Nephron (organoid): ENCODE measurements at regions not wholly inside any gene's neighbourhood (a gene's known extent, or its start where the extent isn't known, plus 50 kb on each side); places are given as distances from the start of the nearest gene placed in this dataset.

ENCODE experiments used
- H3K27ac Mint-ChIP-seq, 3 experiments: 2 replicates each; pipeline ENCODE4 v1.8.0; 2020; ENCODE audit warnings: mixed read lengths in 3 of 3, mild to moderate bottlenecking in 2 of 3, moderate library complexity in 1 of 3
- H3K27me3 Mint-ChIP-seq: 2 replicates; pipeline ENCODE4 v1.8.0; 2021; ENCODE audit warnings: low read depth, mild to moderate bottlenecking, moderate library complexity, mixed read lengths
- H3K36me3 Mint-ChIP-seq: 2 replicates; pipeline ENCODE4 v1.8.0; 2020; ENCODE audit warnings: low read depth, mixed read lengths
- H3K4me1 Mint-ChIP-seq: 2 replicates; pipeline ENCODE4 v1.8.0; 2020; ENCODE audit warnings: mixed read lengths
- H3K4me3 Mint-ChIP-seq, 3 experiments: 2 replicates each; pipeline ENCODE4 v1.8.0; 2020; ENCODE audit warnings: mild to moderate bottlenecking in 3 of 3, mixed read lengths in 3 of 3, moderate library complexity in 2 of 3
- H3K9me3 Mint-ChIP-seq: 2 replicates; pipeline ENCODE4 v1.8.0; 2020; ENCODE audit warnings: mixed read lengths
- CTCF ChIP-seq, 3 experiments: fragments of 200-600 bp; sonication (generic); IDR thresholded peaks; one replicate each; pipeline ENCODE4 v1.5.0; 2021; ENCODE audit warnings: antibody characterized with exemption in 3 of 3; ENCODE audit not compliant: unreplicated experiment in 3 of 3

- no peak for TF ChIP-seq CTCF (IDR thresholded peaks at IDR 0.05; ENCODE audit: unreplicated experiment in 3 of 3)
- Mint-ChIP-seq H3K9me3 (peaks cover 6% of the 10 kb centered on the region), H3K4me1 (peaks cover 50% of the 10 kb centered on the region), H3K27ac (no peak overlapping the region), H3K4me3 (no peak overlapping the region), H3K36me3 (no peaks in the 10 kb centered on the region), H3K27me3 (peaks cover 17% of the 10 kb centered on the region)
Measured at GRCh38 chr5:173667702-173668101, 51.3 kb upstream of the BOD1 start.

DNA sequence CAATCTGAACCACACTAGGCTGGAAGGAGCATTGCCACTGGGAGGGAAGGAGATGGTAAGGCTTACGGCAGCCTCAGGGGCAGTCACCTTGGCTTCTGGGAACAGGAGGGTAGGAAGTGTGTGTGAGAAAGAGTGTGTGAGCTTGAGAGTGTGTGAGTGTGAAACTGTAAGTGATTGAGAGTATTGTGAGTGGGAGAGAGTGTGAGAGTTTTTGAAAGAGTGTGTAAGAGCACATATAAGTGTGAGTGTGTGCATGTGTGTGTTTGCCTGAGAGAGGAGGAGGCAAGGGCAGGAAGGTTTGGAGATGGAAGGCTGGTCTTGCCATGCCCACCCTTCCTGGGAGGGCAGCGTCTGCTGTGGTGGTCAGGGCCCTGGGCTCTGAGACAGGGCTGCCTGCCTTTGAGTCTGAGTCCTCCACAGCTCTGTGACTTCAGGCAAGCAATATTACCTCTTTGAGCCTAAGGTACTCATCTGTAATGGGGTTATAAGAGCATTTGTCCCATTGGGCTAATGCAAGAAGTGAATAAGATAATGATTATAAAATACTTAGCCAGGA is 51.9 kb upstream of the BOD1 start:
- Mint-ChIP-seq H3K27ac (peak overlapping the region in 2 of 3 experiments; percentile 2 to 11), H3K4me3 (no peak overlapping the region), H3K4me1 (peaks cover 55% of the 10 kb centered on the region), H3K9me3 (peaks cover 6% of the 10 kb centered on the region), H3K36me3 (no peaks in the 10 kb centered on the region), H3K27me3 (peaks cover 17% of the 10 kb centered on the region)
- TF ChIP-seq CTCF (IDR thresholded peaks at IDR 0.05; ENCODE audit: unreplicated experiment in 3 of 3), result no peak

GRCh38 chr5:173668910-173669309 is 52.5 kb upstream of the BOD1 start:
- Mint-ChIP-seq H3K9me3 (peaks cover 6% of the 10 kb centered on the region), H3K4me1 (peaks cover 61% of the 10 kb centered on the region), H3K4me3 (no peak overlapping the region), H3K36me3 (no peaks in the 10 kb centered on the region), H3K27ac (peak overlapping the region in 1 of 3 experiments; percentile 11), H3K27me3 (peaks cover 17% of the 10 kb centered on the region)
- TF ChIP-seq CTCF (IDR thresholded peaks at IDR 0.05; ENCODE audit: unreplicated experiment in 3 of 3), result no peak

DNA sequence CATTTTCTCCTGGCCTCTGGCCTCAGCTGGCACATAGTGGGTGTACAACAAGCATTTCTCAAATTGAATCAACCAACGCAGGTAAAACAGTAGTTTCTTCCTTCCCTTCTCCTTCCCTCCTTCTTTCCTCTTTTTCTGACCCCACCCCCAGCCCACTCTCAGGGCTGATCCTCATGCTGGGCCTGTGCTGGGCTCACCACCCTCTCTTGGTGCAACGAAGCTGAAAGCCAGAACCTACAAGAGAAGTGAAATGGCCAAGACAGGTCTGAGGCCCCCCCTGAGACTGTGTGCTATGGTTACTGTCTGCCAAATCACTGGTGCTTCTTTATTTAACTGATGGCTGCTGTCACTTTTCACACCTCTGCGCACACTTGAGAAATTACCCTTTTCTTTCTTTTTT is 53.0 kb upstream of the BOD1 start:
- H3K4me3 Mint-ChIP-seq, result no peak overlapping the region
- no peak for TF ChIP-seq CTCF (IDR thresholded peaks at IDR 0.05; ENCODE audit: unreplicated experiment in 3 of 3)
- H3K27me3 Mint-ChIP-seq, result peaks cover 17% of the 10 kb centered on the region
- H3K4me1 Mint-ChIP-seq, result peaks cover 66% of the 10 kb centered on the region
- H3K27ac Mint-ChIP-seq, result peak overlapping the region in 2 of 3 experiments; percentile 32 to 91
- H3K9me3 Mint-ChIP-seq, result peaks cover 6% of the 10 kb centered on the region
- no peaks in the 10 kb centered on the region for H3K36me3 Mint-ChIP-seq

DNA sequence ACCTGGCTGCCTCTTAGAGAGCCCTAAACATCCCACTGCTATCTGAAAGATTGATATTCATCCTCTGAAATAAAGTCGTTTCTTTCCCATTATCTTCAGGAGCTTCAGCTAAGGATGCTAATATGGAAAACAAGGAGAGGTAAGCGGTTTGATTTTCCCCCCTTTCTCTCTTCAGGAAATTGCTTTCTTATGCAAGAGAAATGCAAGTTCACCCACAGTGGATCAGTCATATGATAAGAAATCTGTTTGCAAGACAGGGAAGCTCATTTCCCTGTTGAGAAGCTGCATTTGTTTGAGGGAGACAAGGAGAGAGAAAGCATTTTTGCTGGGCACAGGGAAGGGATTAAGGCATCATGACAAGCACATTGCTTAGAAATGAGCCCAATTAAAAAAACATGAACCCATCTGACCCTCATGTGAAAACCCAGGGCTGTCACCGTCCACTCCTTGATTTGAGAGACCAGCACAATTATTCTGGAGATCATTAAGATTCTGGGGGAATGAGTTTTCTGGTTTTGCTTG is 53.7 kb upstream of the BOD1 start:
- H3K36me3 Mint-ChIP-seq, result no peaks in the 10 kb centered on the region
- H3K9me3 Mint-ChIP-seq, result peaks cover 3% of the 10 kb centered on the region
- H3K4me1 Mint-ChIP-seq, result peaks cover 66% of the 10 kb centered on the region
- H3K27me3 Mint-ChIP-seq, result peaks cover 17% of the 10 kb centered on the region
- H3K4me3 Mint-ChIP-seq, result peak overlapping the region; percentile 1 to 21 (median 1)
- H3K27ac Mint-ChIP-seq, result peak overlapping the region; percentile 67 to 91 (median 80)
- TF ChIP-seq CTCF (IDR thresholded peaks at IDR 0.05; ENCODE audit: unreplicated experiment in 3 of 3), result no peak

DNA sequence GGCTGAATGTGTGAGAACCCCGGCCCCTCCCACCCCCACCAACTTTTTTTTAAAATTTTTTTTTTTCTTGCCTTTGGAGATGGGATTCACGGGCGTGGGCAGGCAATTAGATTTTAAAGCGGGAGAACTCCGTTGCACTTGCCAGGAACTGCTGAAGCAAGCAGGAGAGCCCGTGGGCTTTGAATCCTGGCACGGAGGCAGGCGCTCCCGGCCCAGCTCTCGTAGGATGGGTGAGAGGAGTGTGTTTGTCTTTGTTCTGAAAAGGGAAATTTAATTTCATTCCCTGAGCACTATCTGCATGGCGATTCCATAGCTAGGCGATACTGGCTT is 54.3 kb upstream of the BOD1 start:
- H3K4me1 Mint-ChIP-seq, result peaks cover 66% of the 10 kb centered on the region
- H3K4me3 Mint-ChIP-seq, result no peak overlapping the region
- no peaks in the 10 kb centered on the region for H3K36me3 Mint-ChIP-seq
- peaks cover 18% of the 10 kb centered on the region for H3K27me3 Mint-ChIP-seq
- TF ChIP-seq CTCF (IDR thresholded peaks at IDR 0.05; ENCODE audit: unreplicated experiment in 3 of 3), result no peak
- peak overlapping the region; percentile 20 to 91 (median 67) for H3K27ac Mint-ChIP-seq
- H3K9me3 Mint-ChIP-seq, result peaks cover 2% of the 10 kb centered on the region
